Fibroblast of lung (primary cell): ENCODE measurements at regions not wholly inside any gene's neighbourhood (a gene's known extent, or its start where the extent isn't known, plus 50 kb on each side); places are given as distances from the start of the nearest gene placed in this dataset.

ENCODE experiments used
- DNase-seq, 2 donors: peaks; one replicate each; pipeline versions ENCODE4 v3.0.0 to v3.0.0-alpha.2; 2010; ENCODE audit warnings: low read depth in 2 of 2
- H2AFZ ChIP-seq: 2 replicates; pipeline ENCODE4 v1.5.1; 2012; ENCODE audit warnings: low read length, control low read depth, inconsistent platforms
- H3K27ac ChIP-seq: 2 replicates; pipeline ENCODE4 v1.5.1; 2011; ENCODE audit warnings: low read length, control low read depth; ENCODE audit not compliant: insufficient read depth
- H3K27me3 ChIP-seq: 2 replicates; pipeline ENCODE4 v1.5.1; 2011; ENCODE audit warnings: mild to moderate bottlenecking, low read length; ENCODE audit not compliant: control insufficient read depth, insufficient read depth
- H3K36me3 ChIP-seq: 2 replicates; pipeline ENCODE4 v1.5.1; 2011; ENCODE audit warnings: low read length; ENCODE audit not compliant: control insufficient read depth, insufficient read depth
- H3K4me1 ChIP-seq: 2 replicates; pipeline ENCODE4 v1.5.1; 2011; ENCODE audit warnings: low read length; ENCODE audit not compliant: control insufficient read depth, insufficient read depth; ENCODE audit errors: extremely low read depth
- H3K4me2 ChIP-seq: 2 replicates; pipeline ENCODE4 v1.5.1; 2011; ENCODE audit warnings: low read length, control low read depth; ENCODE audit not compliant: insufficient read depth; ENCODE audit errors: extremely low read depth
- H3K4me3 ChIP-seq, 4 experiments: fragments of 200-600 bp in 1 of 4; sonication (generic) in 1 of 4; replicated peaks in 1 of 4; 2 replicates each; pipeline ENCODE4 v1.5.1; 2011 to 2016; ENCODE audit warnings: low read length in 4 of 4, low read depth in 3 of 4, mild to moderate bottlenecking in 3 of 4, control low read depth in 2 of 4, inconsistent platforms in 1 of 4, mixed read lengths in 1 of 4; ENCODE audit not compliant: insufficient read depth in 1 of 4; ENCODE audit errors: control extremely low read depth in 1 of 4
- H3K79me2 ChIP-seq: 2 replicates; pipeline ENCODE4 v1.5.1; 2012; ENCODE audit warnings: mild to moderate bottlenecking, low read length, inconsistent platforms; ENCODE audit not compliant: control insufficient read depth, insufficient read depth
- H3K9ac ChIP-seq: 2 replicates; pipeline ENCODE4 v1.5.1; 2011; ENCODE audit warnings: mild to moderate bottlenecking, low read length, control low read depth; ENCODE audit not compliant: insufficient read depth
- H3K9me3 ChIP-seq: 2 replicates; pipeline ENCODE4 v1.5.1; 2012; ENCODE audit warnings: low read depth, low read length; ENCODE audit not compliant: control insufficient read depth, insufficient read depth
- H4K20me1 ChIP-seq: 2 replicates; pipeline ENCODE4 v1.5.1; 2011; ENCODE audit warnings: low read length; ENCODE audit not compliant: control insufficient read depth, insufficient read depth; ENCODE audit errors: extremely low read depth
- EZH2 ChIP-seq: IDR thresholded peaks from 2 replicates; pipeline ENCODE4 v1.5.1; 2012; ENCODE audit warnings: low read length, control low read depth, mild to moderate bottlenecking; ENCODE audit errors: missing control alignments
- TF ChIP-seq, protein P1 (sequence below), 2 donors: IDR thresholded peaks in 1 of 2; conservative IDR thresholded peaks in 1 of 2; 1 replicate in 1 of 2; 2 replicates in 1 of 2; pipeline ENCODE4 v1.5.1; 2011 to 2012; ENCODE audit warnings: low read length in 2 of 2, control low read depth in 1 of 2, inconsistent platforms in 1 of 2, low read depth in 1 of 2, mild to moderate bottlenecking in 1 of 2

DNA sequence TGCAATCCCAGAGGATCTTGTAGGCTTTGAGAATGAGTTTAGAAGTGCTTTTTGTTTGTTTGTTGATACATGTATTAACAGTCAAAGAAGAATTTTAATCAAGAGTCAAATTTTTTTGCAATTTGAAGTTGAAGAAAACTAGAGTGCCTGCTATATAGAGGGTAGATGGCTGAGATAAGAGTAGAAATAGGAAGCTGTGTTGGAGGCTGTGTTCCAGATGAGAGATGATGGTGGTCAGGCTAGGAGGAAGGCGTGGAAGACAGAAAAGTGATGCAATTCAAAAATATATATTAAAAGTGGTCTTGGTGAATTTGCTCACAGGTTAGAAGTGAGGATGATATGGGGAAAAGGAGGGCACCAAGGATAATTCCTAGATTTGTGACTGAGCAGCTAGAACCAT, 978.3 kb downstream of the BCL11A start:
- H3K4me3 ChIP-seq, result no peak overlapping the region
- no peaks in the 10 kb centered on the region for H3K36me3 ChIP-seq
- DNase-seq, result no peak
- H3K4me2 ChIP-seq, result no peak overlapping the region
- H2AFZ ChIP-seq, result no peak overlapping the region
- H3K27me3 ChIP-seq, result no peaks in the 10 kb centered on the region
- no peak overlapping the region for H3K27ac ChIP-seq
- H3K79me2 ChIP-seq, result no peaks in the 10 kb centered on the region
- H3K4me1 ChIP-seq, result no peaks in the 10 kb centered on the region
- H3K9ac ChIP-seq, result no peak overlapping the region
- TF ChIP-seq, protein P1, sequence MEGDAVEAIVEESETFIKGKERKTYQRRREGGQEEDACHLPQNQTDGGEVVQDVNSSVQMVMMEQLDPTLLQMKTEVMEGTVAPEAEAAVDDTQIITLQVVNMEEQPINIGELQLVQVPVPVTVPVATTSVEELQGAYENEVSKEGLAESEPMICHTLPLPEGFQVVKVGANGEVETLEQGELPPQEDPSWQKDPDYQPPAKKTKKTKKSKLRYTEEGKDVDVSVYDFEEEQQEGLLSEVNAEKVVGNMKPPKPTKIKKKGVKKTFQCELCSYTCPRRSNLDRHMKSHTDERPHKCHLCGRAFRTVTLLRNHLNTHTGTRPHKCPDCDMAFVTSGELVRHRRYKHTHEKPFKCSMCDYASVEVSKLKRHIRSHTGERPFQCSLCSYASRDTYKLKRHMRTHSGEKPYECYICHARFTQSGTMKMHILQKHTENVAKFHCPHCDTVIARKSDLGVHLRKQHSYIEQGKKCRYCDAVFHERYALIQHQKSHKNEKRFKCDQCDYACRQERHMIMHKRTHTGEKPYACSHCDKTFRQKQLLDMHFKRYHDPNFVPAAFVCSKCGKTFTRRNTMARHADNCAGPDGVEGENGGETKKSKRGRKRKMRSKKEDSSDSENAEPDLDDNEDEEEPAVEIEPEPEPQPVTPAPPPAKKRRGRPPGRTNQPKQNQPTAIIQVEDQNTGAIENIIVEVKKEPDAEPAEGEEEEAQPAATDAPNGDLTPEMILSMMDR (conservative IDR thresholded peaks at IDR 0.05 in 1 of 2, IDR thresholded peaks at IDR 0.05 in 1 of 2; ENCODE audit: low read depth in 1 of 2, low read length in 2 of 2), result no peak
- TF ChIP-seq EZH2, result no peak
- no peaks in the 10 kb centered on the region for H3K9me3 ChIP-seq
- H4K20me1 ChIP-seq, result no peaks in the 10 kb centered on the region

DNA sequence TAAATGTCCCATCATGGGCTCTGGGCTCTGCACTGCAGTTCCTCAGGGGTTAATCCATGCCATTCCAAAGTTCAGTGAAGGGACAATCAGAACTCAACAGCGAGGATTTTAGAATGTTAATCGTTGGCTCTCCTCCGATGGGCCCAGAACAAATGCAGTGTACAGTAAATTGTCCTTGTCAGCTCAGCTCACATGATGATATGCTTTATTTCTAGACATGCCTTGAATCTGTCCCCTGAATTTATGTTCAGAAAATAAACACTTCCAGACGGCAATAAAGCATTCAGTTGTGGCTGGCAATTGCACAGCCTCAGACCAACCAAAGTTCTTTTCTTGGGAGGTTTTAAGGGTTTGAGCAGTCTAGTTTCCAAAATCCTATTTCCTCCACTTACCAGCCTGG, 981.2 kb downstream of the BCL11A start:
- TF ChIP-seq, protein P1 (conservative IDR thresholded peaks at IDR 0.05 in 1 of 2, IDR thresholded peaks at IDR 0.05 in 1 of 2; ENCODE audit: low read depth in 1 of 2, low read length in 2 of 2), result no peak
- no peak for TF ChIP-seq EZH2

DNA sequence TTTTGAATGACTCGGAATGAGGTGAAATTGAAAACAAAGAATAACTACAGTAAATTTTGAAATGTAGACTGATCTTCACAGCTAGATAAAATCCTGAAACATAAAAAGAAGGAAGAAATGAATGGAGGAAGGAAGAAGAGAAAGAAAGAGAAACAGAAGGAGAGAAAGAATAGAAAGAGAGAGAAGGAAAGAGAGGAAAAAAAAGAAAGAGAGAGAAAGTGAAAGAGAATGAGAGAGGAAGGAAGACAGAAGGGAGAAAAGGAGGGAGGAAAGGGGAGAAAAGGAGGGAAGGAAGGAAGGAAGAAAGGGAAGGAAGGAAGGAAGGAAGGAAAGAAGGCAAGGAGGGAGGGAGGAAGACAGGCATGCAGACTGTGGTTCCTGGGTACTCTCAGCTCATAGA, 982.6 kb downstream of the BCL11A start:
- Histone ChIP-seq H2AFZ (no peak overlapping the region), H3K4me3 (no peak overlapping the region), H3K9me3 (no peaks in the 10 kb centered on the region), H3K27ac (no peak overlapping the region), H3K4me2 (no peak overlapping the region), H4K20me1 (no peaks in the 10 kb centered on the region), H3K9ac (no peak overlapping the region), H3K36me3 (no peaks in the 10 kb centered on the region), H3K79me2 (no peaks in the 10 kb centered on the region), H3K27me3 (no peaks in the 10 kb centered on the region), H3K4me1 (no peaks in the 10 kb centered on the region)
- no peak for TF ChIP-seq EZH2
- TF ChIP-seq, protein P1 (conservative IDR thresholded peaks at IDR 0.05 in 1 of 2, IDR thresholded peaks at IDR 0.05 in 1 of 2; ENCODE audit: low read depth in 1 of 2, low read length in 2 of 2), result no peak
- DNase-seq, result no peak

More for the DNA sequence above, 981.2 kb downstream of the BCL11A start:
- H3K27ac ChIP-seq, result no peak overlapping the region
- H3K36me3 ChIP-seq, result no peaks in the 10 kb centered on the region
- H4K20me1 ChIP-seq, result no peaks in the 10 kb centered on the region
- no peak overlapping the region for H3K4me3 ChIP-seq
- H3K4me1 ChIP-seq, result no peaks in the 10 kb centered on the region
- no peaks in the 10 kb centered on the region for H3K27me3 ChIP-seq
- H3K79me2 ChIP-seq, result no peaks in the 10 kb centered on the region
- no peak overlapping the region for H2AFZ ChIP-seq
- no peak overlapping the region for H3K9ac ChIP-seq
- H3K9me3 ChIP-seq, result no peaks in the 10 kb centered on the region
- no peak for DNase-seq
- H3K4me2 ChIP-seq, result no peak overlapping the region
